ENCODE measurements at regions not wholly inside any gene's neighbourhood (a gene's known extent, or its start where the extent isn't known, plus 50 kb on each side); places are given as distances from the start of the nearest gene placed in this dataset.

- no peak overlapping the region for H3K27ac Mint-ChIP-seq (ENCODE audit: unreplicated experiment)
- H3K4me1 Mint-ChIP-seq (ENCODE audit: low read depth, unreplicated experiment): no peaks in the 10 kb centered on the region
- H3K9me3 Mint-ChIP-seq (ENCODE audit: unreplicated experiment): no peaks in the 10 kb centered on the region
- H3K27me3 Mint-ChIP-seq (ENCODE audit: unreplicated experiment): no peaks in the 10 kb centered on the region
- TF ChIP-seq, protein P1, sequence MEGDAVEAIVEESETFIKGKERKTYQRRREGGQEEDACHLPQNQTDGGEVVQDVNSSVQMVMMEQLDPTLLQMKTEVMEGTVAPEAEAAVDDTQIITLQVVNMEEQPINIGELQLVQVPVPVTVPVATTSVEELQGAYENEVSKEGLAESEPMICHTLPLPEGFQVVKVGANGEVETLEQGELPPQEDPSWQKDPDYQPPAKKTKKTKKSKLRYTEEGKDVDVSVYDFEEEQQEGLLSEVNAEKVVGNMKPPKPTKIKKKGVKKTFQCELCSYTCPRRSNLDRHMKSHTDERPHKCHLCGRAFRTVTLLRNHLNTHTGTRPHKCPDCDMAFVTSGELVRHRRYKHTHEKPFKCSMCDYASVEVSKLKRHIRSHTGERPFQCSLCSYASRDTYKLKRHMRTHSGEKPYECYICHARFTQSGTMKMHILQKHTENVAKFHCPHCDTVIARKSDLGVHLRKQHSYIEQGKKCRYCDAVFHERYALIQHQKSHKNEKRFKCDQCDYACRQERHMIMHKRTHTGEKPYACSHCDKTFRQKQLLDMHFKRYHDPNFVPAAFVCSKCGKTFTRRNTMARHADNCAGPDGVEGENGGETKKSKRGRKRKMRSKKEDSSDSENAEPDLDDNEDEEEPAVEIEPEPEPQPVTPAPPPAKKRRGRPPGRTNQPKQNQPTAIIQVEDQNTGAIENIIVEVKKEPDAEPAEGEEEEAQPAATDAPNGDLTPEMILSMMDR (IDR thresholded peaks at IDR 0.05; ENCODE audit: partially characterized antibody, unreplicated experiment): no peak
- no peaks in the 10 kb centered on the region for H3K36me3 Mint-ChIP-seq (ENCODE audit: unreplicated experiment)
- H3K4me3 Mint-ChIP-seq (ENCODE audit: unreplicated experiment): no peak overlapping the region
- DNase-seq: no peak
Measured at GRCh38 chr14:39682582-39682981, 250.3 kb upstream of the FBXO33 start.

DNA sequence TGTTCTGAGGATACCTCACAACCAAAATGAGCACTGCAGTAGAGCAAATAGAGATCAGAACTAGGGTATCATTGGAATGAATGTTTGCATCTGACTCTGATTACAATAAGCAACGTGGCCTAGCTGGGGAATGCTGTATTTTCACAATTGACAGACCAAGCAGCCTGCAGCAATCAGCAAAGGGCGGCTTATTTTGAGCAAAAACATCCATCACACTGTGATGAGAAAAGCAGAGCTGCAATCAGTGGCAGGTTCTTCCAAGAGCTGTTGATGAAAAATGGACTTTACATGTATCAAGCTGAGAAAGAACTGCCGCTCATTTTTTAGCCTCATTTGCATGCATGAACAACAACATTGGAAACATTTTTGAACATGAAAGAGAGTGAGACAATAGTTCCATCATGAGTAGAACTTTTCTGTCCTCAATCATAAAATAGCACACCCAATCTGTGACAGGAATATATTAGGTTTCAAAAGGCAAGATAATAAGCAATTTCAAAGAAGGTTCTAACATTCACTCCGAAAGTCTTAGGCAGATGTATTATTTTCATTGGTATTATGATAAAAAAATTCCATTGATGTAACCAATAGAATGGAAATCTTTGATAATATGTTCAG lies 249.7 kb upstream of the FBXO33 start:
- Mint-ChIP-seq H3K9me3 (ENCODE audit: unreplicated experiment) (no peaks in the 10 kb centered on the region), H3K36me3 (ENCODE audit: unreplicated experiment) (no peaks in the 10 kb centered on the region), H3K27me3 (ENCODE audit: unreplicated experiment) (no peaks in the 10 kb centered on the region), H3K4me1 (ENCODE audit: low read depth, unreplicated experiment) (no peaks in the 10 kb centered on the region), H3K4me3 (ENCODE audit: unreplicated experiment) (no peak overlapping the region), H3K27ac (ENCODE audit: unreplicated experiment) (no peak overlapping the region)
- no peak for DNase-seq
- TF ChIP-seq, protein P1 (IDR thresholded peaks at IDR 0.05; ENCODE audit: partially characterized antibody, unreplicated experiment): no peak

DNA sequence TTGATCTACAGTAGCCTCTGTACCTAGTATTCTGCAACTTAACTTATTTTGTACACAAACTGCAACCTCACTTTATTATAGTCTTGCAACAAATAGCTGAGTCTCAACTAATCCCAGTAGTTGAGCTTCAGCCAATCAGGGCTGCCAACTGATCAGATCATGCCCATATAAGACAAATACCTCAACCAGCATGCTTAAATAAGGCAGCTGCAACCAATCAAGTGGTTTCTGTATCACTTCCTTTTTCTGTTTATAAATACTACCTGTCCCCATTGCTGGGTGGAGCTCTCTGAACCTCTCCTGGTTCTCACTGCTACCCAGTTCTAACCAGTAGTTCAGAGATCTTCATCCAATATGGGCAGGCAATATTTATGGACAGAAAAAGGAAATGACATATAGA lies 248.5 kb upstream of the FBXO33 start:
- DNase-seq: no peak
- Mint-ChIP-seq H3K27me3 (ENCODE audit: unreplicated experiment) (no peaks in the 10 kb centered on the region), H3K27ac (ENCODE audit: unreplicated experiment) (no peak overlapping the region), H3K4me1 (ENCODE audit: low read depth, unreplicated experiment) (no peaks in the 10 kb centered on the region), H3K4me3 (ENCODE audit: unreplicated experiment) (no peak overlapping the region), H3K9me3 (ENCODE audit: unreplicated experiment) (no peaks in the 10 kb centered on the region), H3K36me3 (ENCODE audit: unreplicated experiment) (no peaks in the 10 kb centered on the region)
- TF ChIP-seq, protein P1 (IDR thresholded peaks at IDR 0.05; ENCODE audit: partially characterized antibody, unreplicated experiment): no peak

GRCh38 chr14:39673734-39674133 lies 241.5 kb upstream of the FBXO33 start:
- H3K27ac Mint-ChIP-seq (ENCODE audit: unreplicated experiment): no peak overlapping the region
- H3K9me3 Mint-ChIP-seq (ENCODE audit: unreplicated experiment): peaks cover 2% of the 10 kb centered on the region
- H3K27me3 Mint-ChIP-seq (ENCODE audit: unreplicated experiment): no peaks in the 10 kb centered on the region
- DNase-seq: no peak
- H3K36me3 Mint-ChIP-seq (ENCODE audit: unreplicated experiment): no peaks in the 10 kb centered on the region
- H3K4me1 Mint-ChIP-seq (ENCODE audit: low read depth, unreplicated experiment): no peaks in the 10 kb centered on the region
- TF ChIP-seq, protein P1 (IDR thresholded peaks at IDR 0.05; ENCODE audit: partially characterized antibody, unreplicated experiment): no peak
- H3K4me3 Mint-ChIP-seq (ENCODE audit: unreplicated experiment): no peak overlapping the region

- peaks cover 2% of the 10 kb centered on the region for H3K9me3 Mint-ChIP-seq (ENCODE audit: unreplicated experiment)
- no peak for DNase-seq
- no peaks in the 10 kb centered on the region for H3K36me3 Mint-ChIP-seq (ENCODE audit: unreplicated experiment)
- H3K4me3 Mint-ChIP-seq (ENCODE audit: unreplicated experiment): no peak overlapping the region
- H3K4me1 Mint-ChIP-seq (ENCODE audit: low read depth, unreplicated experiment): no peaks in the 10 kb centered on the region
- no peaks in the 10 kb centered on the region for H3K27me3 Mint-ChIP-seq (ENCODE audit: unreplicated experiment)
- TF ChIP-seq, protein P1 (IDR thresholded peaks at IDR 0.05; ENCODE audit: partially characterized antibody, unreplicated experiment): no peak
- H3K27ac Mint-ChIP-seq (ENCODE audit: unreplicated experiment): no peak overlapping the region
Measured at GRCh38 chr14:39673270-39673711, 241.1 kb upstream of the FBXO33 start.

All from glutamatergic neuron (in vitro differentiated cells).